Type B pancreatic cell (in vitro differentiated cells): ENCODE measurements at regions not wholly inside any gene's neighbourhood (a gene's known extent, or its start where the extent isn't known, plus 50 kb on each side); places are given as distances from the start of the nearest gene placed in this dataset.

Experiments used
- DNase-seq: peaks from one replicate; pipeline ENCODE4 v3.0.0; 2021; ENCODE audit warnings: mixed read lengths; ENCODE audit not compliant: unreplicated experiment; ENCODE audit errors: extremely low spot score
- H3K27ac Mint-ChIP-seq: 2 replicates; pipeline ENCODE4 v1.8.0; 2021; ENCODE audit warnings: mild to moderate bottlenecking, mixed read lengths
- H3K27me3 Mint-ChIP-seq: 2 replicates; pipeline ENCODE4 v1.8.0; 2021; ENCODE audit warnings: mixed read lengths
- H3K36me3 Mint-ChIP-seq: 2 replicates; pipeline ENCODE4 v1.8.0; 2021; ENCODE audit warnings: mixed read lengths
- H3K4me1 Mint-ChIP-seq: one replicate; pipeline ENCODE4 v1.8.0; 2021; ENCODE audit warnings: mixed read lengths; ENCODE audit not compliant: unreplicated experiment
- H3K4me3 Mint-ChIP-seq: 2 replicates; pipeline ENCODE4 v1.8.0; 2021; ENCODE audit warnings: mild to moderate bottlenecking, mixed read lengths
- H3K9me3 Mint-ChIP-seq: 2 replicates; pipeline ENCODE4 v1.8.0; 2021; ENCODE audit warnings: mixed read lengths
- CTCF ChIP-seq: fragments of 200-600 bp; sonication (generic); conservative IDR thresholded peaks from 2 replicates; pipeline ENCODE4 v1.5.0; 2021; ENCODE audit warnings: antibody characterized with exemption, mild to moderate bottlenecking

- Mint-ChIP-seq H3K27ac (peak overlapping the region; percentile 86), H3K27me3 (no peaks in the 10 kb centered on the region), H3K36me3 (peaks cover 20% of the 10 kb centered on the region), H3K4me3 (peak overlapping the region; percentile 58), H3K9me3 (peaks cover 14% of the 10 kb centered on the region), H3K4me1 (peaks cover 18% of the 10 kb centered on the region)
- no peak for DNase-seq
- no peak for TF ChIP-seq CTCF
Measured at GRCh38 chr2:38147333-38148121, 71.6 kb upstream of the CYP1B1 start.

GRCh38 chr2:38146907-38147307 is 71.0 kb upstream of the CYP1B1 start:
- no peak for TF ChIP-seq CTCF
- DNase-seq: no peak
- H3K36me3 Mint-ChIP-seq: peaks cover 23% of the 10 kb centered on the region
- H3K9me3 Mint-ChIP-seq: peaks cover 15% of the 10 kb centered on the region
- peak overlapping the region; percentile 86 for H3K27ac Mint-ChIP-seq
- H3K27me3 Mint-ChIP-seq: no peaks in the 10 kb centered on the region
- peak overlapping the region; percentile 58 for H3K4me3 Mint-ChIP-seq
- H3K4me1 Mint-ChIP-seq: peaks cover 18% of the 10 kb centered on the region

GRCh38 chr2:38146275-38146906 is 70.4 kb upstream of the CYP1B1 start:
- TF ChIP-seq CTCF: no peak
- peaks cover 23% of the 10 kb centered on the region for H3K36me3 Mint-ChIP-seq
- H3K27me3 Mint-ChIP-seq: no peaks in the 10 kb centered on the region
- H3K4me3 Mint-ChIP-seq: peak overlapping the region; percentile 58
- DNase-seq: no peak
- H3K9me3 Mint-ChIP-seq: peaks cover 15% of the 10 kb centered on the region
- peaks cover 18% of the 10 kb centered on the region for H3K4me1 Mint-ChIP-seq
- peak overlapping the region; percentile 86 for H3K27ac Mint-ChIP-seq

GRCh38 chr2:38145236-38145635 is 69.3 kb upstream of the CYP1B1 start:
- H3K4me3 Mint-ChIP-seq: no peak overlapping the region
- peaks cover 18% of the 10 kb centered on the region for H3K36me3 Mint-ChIP-seq
- no peak for DNase-seq
- no peaks in the 10 kb centered on the region for H3K27me3 Mint-ChIP-seq
- no peak overlapping the region for H3K27ac Mint-ChIP-seq
- H3K4me1 Mint-ChIP-seq: peaks cover 18% of the 10 kb centered on the region
- peaks cover 15% of the 10 kb centered on the region for H3K9me3 Mint-ChIP-seq
- no peak for TF ChIP-seq CTCF

- no peak for DNase-seq
- Mint-ChIP-seq H3K27me3 (no peaks in the 10 kb centered on the region), H3K9me3 (peaks cover 12% of the 10 kb centered on the region), H3K4me1 (peaks cover 17% of the 10 kb centered on the region), H3K27ac (no peak overlapping the region), H3K36me3 (peaks cover 12% of the 10 kb centered on the region), H3K4me3 (no peak overlapping the region)
- TF ChIP-seq CTCF: no peak
Measured at GRCh38 chr2:38142627-38143026, 66.7 kb upstream of the CYP1B1 start.
